Neural progenitor cell (in vitro differentiated cells): ENCODE measurements at regions not wholly inside any gene's neighbourhood (a gene's known extent, or its start where the extent isn't known, plus 50 kb on each side); places are given as distances from the start of the nearest gene placed in this dataset.

Experiments
- DNase-seq: peaks from one replicate; pipeline ENCODE4 v3.0.0-alpha.2; 2016; ENCODE audit warnings: low spot score
- H2AFZ ChIP-seq: fragments of 200-600 bp; sonication (generic); replicated peaks from 2 replicates; pipeline ENCODE4 v1.6.1; 2016; ENCODE audit warnings: antibody characterized with exemption
- H3F3A ChIP-seq: fragments of 200-600 bp; sonication (generic); 2 replicates; pipeline ENCODE4 v1.6.1; 2016; ENCODE audit warnings: antibody characterized with exemption, low read depth
- H3K27ac ChIP-seq: fragments of 200-600 bp; sonication (generic); 2 replicates; pipeline ENCODE4 v1.5.1; 2016; ENCODE audit warnings: mild to moderate bottlenecking
- H3K27me3 ChIP-seq: fragments of 200-600 bp; sonication (generic); 2 replicates; pipeline ENCODE4 v1.6.1; 2016; ENCODE audit warnings: mild to moderate bottlenecking, moderate library complexity
- H3K36me3 ChIP-seq: fragments of 200-600 bp; sonication (generic); 2 replicates; pipeline ENCODE4 v1.5.1; 2016
- H3K4me1 ChIP-seq: fragments of 200-600 bp; sonication (generic); 2 replicates; pipeline ENCODE4 v1.6.1; 2016; ENCODE audit warnings: mixed run types
- H3K4me2 ChIP-seq: fragments of 200-600 bp; sonication (generic); 2 replicates; pipeline ENCODE4 v1.6.1; 2016
- H3K4me3 ChIP-seq: fragments of 200-600 bp; sonication (generic); 2 replicates; pipeline ENCODE4 v1.5.1; 2016
- H3K79me2 ChIP-seq: fragments of 200-600 bp; sonication (generic); 2 replicates; pipeline ENCODE4 v1.6.1; 2016; ENCODE audit warnings: low read depth
- H3K9ac ChIP-seq: fragments of 200-600 bp; sonication (generic); 2 replicates; pipeline ENCODE4 v1.6.1; 2016
- H3K9me3 ChIP-seq: fragments of 200-600 bp; sonication (generic); 2 replicates; pipeline ENCODE4 v1.5.1; 2016; ENCODE audit warnings: low read depth
- H4K20me1 ChIP-seq: fragments of 200-600 bp; sonication (generic); 2 replicates; pipeline ENCODE4 v1.6.1; 2016; ENCODE audit warnings: low read depth
- H3K27ac Mint-ChIP-seq: 3 replicates; pipeline ENCODE4 v1.8.0; 2021; ENCODE audit warnings: mixed read lengths
- H3K27me3 Mint-ChIP-seq: 2 replicates; pipeline ENCODE4 v1.8.0; 2022; ENCODE audit warnings: low read depth, mild to moderate bottlenecking, inconsistent platforms, moderate library complexity, mixed read lengths; ENCODE audit not compliant: insufficient read depth
- H3K36me3 Mint-ChIP-seq: 3 replicates; pipeline ENCODE4 v1.8.0; 2021; ENCODE audit warnings: mixed read lengths
- H3K4me1 Mint-ChIP-seq: 3 replicates; pipeline ENCODE4 v1.8.0; 2021; ENCODE audit warnings: mixed read lengths
- H3K4me3 Mint-ChIP-seq: 3 replicates; pipeline ENCODE4 v1.8.0; 2021; ENCODE audit warnings: mild to moderate bottlenecking, moderate library complexity, mixed read lengths
- H3K9me3 Mint-ChIP-seq: 3 replicates; pipeline ENCODE4 v1.8.0; 2020; ENCODE audit warnings: mixed read lengths
- EZH2 ChIP-seq: fragments of 200-600 bp; sonication (generic); IDR thresholded peaks from 2 replicates; pipeline ENCODE4 v1.6.1; 2017; ENCODE audit warnings: antibody characterized with exemption, mild to moderate bottlenecking, moderate library complexity
- EZH2phosphoT487 ChIP-seq: fragments of 200-600 bp; sonication (generic); IDR thresholded peaks from 2 replicates; pipeline ENCODE4 v1.6.1; 2017; ENCODE audit warnings: antibody characterized with exemption
- TF ChIP-seq, protein P1 (sequence below): fragments of 200-600 bp; sonication (generic); IDR thresholded peaks from 2 replicates; pipeline ENCODE4 v1.5.1; 2017; ENCODE audit warnings: antibody characterized with exemption, mild to moderate bottlenecking

DNA sequence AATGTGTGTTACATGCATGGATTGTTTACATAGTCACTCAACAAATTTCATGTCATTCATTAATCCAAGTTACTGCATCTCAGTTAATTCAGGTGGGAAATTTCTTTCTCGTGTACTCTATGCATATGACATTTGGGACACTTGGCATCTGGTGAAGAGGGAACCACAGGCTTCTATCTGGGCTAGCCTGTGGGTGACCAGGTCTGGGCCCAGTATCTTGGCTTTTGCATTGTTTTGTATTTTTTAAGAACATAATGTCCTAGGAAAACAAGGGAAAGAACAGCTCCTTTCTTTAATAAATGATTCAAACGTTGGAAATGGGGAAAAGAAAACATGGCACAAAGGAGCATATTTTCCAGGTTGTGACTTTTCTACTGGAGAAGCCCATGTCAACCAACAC, 331.1 kb downstream of the WDR11 start:
- no peak for DNase-seq
- Histone ChIP-seq H3K27me3 (no peaks in the 10 kb centered on the region), H3K4me3 (no peak overlapping the region), H3K79me2 (no peaks in the 10 kb centered on the region), H3K36me3 (no peaks in the 10 kb centered on the region), H3K9ac (no peak overlapping the region), H3F3A (peaks cover 7% of the 10 kb centered on the region), H3K4me2 (no peak overlapping the region), H3K27ac (no peak overlapping the region), H3K4me1 (no peaks in the 10 kb centered on the region), H4K20me1 (no peaks in the 10 kb centered on the region), H2AFZ (no peak overlapping the region), H3K9me3 (no peaks in the 10 kb centered on the region)
- TF ChIP-seq, protein P1, sequence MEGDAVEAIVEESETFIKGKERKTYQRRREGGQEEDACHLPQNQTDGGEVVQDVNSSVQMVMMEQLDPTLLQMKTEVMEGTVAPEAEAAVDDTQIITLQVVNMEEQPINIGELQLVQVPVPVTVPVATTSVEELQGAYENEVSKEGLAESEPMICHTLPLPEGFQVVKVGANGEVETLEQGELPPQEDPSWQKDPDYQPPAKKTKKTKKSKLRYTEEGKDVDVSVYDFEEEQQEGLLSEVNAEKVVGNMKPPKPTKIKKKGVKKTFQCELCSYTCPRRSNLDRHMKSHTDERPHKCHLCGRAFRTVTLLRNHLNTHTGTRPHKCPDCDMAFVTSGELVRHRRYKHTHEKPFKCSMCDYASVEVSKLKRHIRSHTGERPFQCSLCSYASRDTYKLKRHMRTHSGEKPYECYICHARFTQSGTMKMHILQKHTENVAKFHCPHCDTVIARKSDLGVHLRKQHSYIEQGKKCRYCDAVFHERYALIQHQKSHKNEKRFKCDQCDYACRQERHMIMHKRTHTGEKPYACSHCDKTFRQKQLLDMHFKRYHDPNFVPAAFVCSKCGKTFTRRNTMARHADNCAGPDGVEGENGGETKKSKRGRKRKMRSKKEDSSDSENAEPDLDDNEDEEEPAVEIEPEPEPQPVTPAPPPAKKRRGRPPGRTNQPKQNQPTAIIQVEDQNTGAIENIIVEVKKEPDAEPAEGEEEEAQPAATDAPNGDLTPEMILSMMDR = no peak
- TF ChIP-seq EZH2 (no peak), EZH2phosphoT487 (no peak)
- no peaks in the 10 kb centered on the region for H3K9me3 Mint-ChIP-seq
- H3K4me3 Mint-ChIP-seq = no peak overlapping the region
- H3K27ac Mint-ChIP-seq = no peak overlapping the region
- peaks cover 5% of the 10 kb centered on the region for H3K27me3 Mint-ChIP-seq
- peaks cover 3% of the 10 kb centered on the region for H3K4me1 Mint-ChIP-seq
- H3K36me3 Mint-ChIP-seq = no peaks in the 10 kb centered on the region

- no peaks in the 10 kb centered on the region for H3K9me3 ChIP-seq
- H3K27ac Mint-ChIP-seq = no peak overlapping the region
- H3K27me3 Mint-ChIP-seq = peaks cover 5% of the 10 kb centered on the region
- H3F3A ChIP-seq = peaks cover 7% of the 10 kb centered on the region
- no peak for DNase-seq
- H3K4me1 Mint-ChIP-seq = peaks cover 8% of the 10 kb centered on the region
- no peaks in the 10 kb centered on the region for H3K9me3 Mint-ChIP-seq
- no peaks in the 10 kb centered on the region for H3K36me3 ChIP-seq
- H3K4me1 ChIP-seq = peaks cover 6% of the 10 kb centered on the region
- H3K36me3 Mint-ChIP-seq = no peaks in the 10 kb centered on the region
- TF ChIP-seq, protein P1 = no peak
- no peak for TF ChIP-seq EZH2phosphoT487
- no peak overlapping the region for H3K4me3 Mint-ChIP-seq
- H3K4me3 ChIP-seq = no peak overlapping the region
- H3K27ac ChIP-seq = no peak overlapping the region
- H3K79me2 ChIP-seq = no peaks in the 10 kb centered on the region
- no peak overlapping the region for H3K9ac ChIP-seq
- H4K20me1 ChIP-seq = no peaks in the 10 kb centered on the region
- H2AFZ ChIP-seq = no peak overlapping the region
- H3K4me2 ChIP-seq = no peak overlapping the region
- no peaks in the 10 kb centered on the region for H3K27me3 ChIP-seq
Observed at GRCh38 chr10:121183236-121183635, 332.1 kb downstream of the WDR11 start.

- no peaks in the 10 kb centered on the region for H3K36me3 Mint-ChIP-seq
- H3K4me3 Mint-ChIP-seq = no peak overlapping the region
- Histone ChIP-seq H3K4me3 (no peak overlapping the region), H3K9ac (no peak overlapping the region), H3K79me2 (no peaks in the 10 kb centered on the region), H2AFZ (no peak overlapping the region), H3F3A (peaks cover 3% of the 10 kb centered on the region), H3K4me1 (peaks cover 6% of the 10 kb centered on the region), H3K27me3 (no peaks in the 10 kb centered on the region), H3K4me2 (no peak overlapping the region), H4K20me1 (no peaks in the 10 kb centered on the region), H3K27ac (no peak overlapping the region), H3K36me3 (no peaks in the 10 kb centered on the region), H3K9me3 (no peaks in the 10 kb centered on the region)
- DNase-seq = no peak
- TF ChIP-seq, protein P1 = no peak
- no peak for TF ChIP-seq EZH2
- no peak for TF ChIP-seq EZH2phosphoT487
- no peaks in the 10 kb centered on the region for H3K9me3 Mint-ChIP-seq
- peaks cover 5% of the 10 kb centered on the region for H3K27me3 Mint-ChIP-seq
- peaks cover 12% of the 10 kb centered on the region for H3K4me1 Mint-ChIP-seq
- H3K27ac Mint-ChIP-seq = no peak overlapping the region
Observed at GRCh38 chr10:121183707-121184106, 332.5 kb downstream of the WDR11 start.
